Endothelial cell of umbilical vein (primary cell): ENCODE measurements at regions not wholly inside any gene's neighbourhood (a gene's known extent, or its start where the extent isn't known, plus 50 kb on each side); places are given as distances from the start of the nearest gene placed in this dataset.

ENCODE experiments used
- BruUV-seq: library from RNA; stranded (reverse); fragments of 400-500 nt; replicated peaks from 2 replicates; lab custom pipeline; 2021; lab: Mats Ljungman, UMichigan
- CTCF ChIA-PET: fragments of 300-600, 350-600 bp; sonication (Branson Sonifier 250); formaldehyde crosslinking; loops from one replicate; lab custom pipeline; 2021; ENCODE audit warnings: antibody characterized with exemption, inconsistent platforms; lab: Charles Lee
- POLR2A ChIA-PET: fragments of 300-600, 350-600 bp; sonication (Branson Sonifier 250); formaldehyde crosslinking; loops from one replicate; lab custom pipeline; 2021; ENCODE audit warnings: antibody characterized with exemption, inconsistent platforms; lab: Charles Lee
- DNase-seq: peaks from one replicate; pipeline ENCODE4 v3.0.0-alpha.2; 2011; ENCODE audit warnings: low read depth, low spot score
- FAIRE-seq: peaks from 2 replicates; lab custom pipeline; 2011; peaks lifted over from hg19 to GRCh38; lab: Jason Lieb, UNC
- H2AFZ ChIP-seq: 2 replicates; pipeline ENCODE4 v1.6.0; 2012; ENCODE audit warnings: low read depth, low read length, control low read depth, inconsistent platforms
- H3K27ac ChIP-seq: 2 replicates; pipeline ENCODE4 v1.5.1; 2011; ENCODE audit warnings: low read depth, mild to moderate bottlenecking, control low read depth, low read length, moderate library complexity; ENCODE audit not compliant: insufficient read depth
- H3K27me3 ChIP-seq, 2 experiments: 2 replicates each; pipeline versions ENCODE4 v1.6.0 to v1.6.1; 2011; ENCODE audit warnings: low read length in 2 of 2, mixed read lengths in 1 of 2; ENCODE audit not compliant: control insufficient read depth in 2 of 2, insufficient read depth in 2 of 2
- H3K36me3 ChIP-seq, 2 experiments: 2 replicates in 1 of 2; 3 replicates in 1 of 2; pipeline ENCODE4 v1.5.1; 2011; ENCODE audit warnings: low read length in 2 of 2, mild to moderate bottlenecking in 1 of 2, moderate library complexity in 1 of 2; ENCODE audit not compliant: control insufficient read depth in 2 of 2, insufficient read depth in 2 of 2; ENCODE audit errors: extremely low read depth in 1 of 2
- H3K4me1 ChIP-seq: 3 replicates; pipeline ENCODE4 v1.5.1; 2011; ENCODE audit warnings: mild to moderate bottlenecking, low read length; ENCODE audit not compliant: control insufficient read depth, insufficient read depth; ENCODE audit errors: extremely low read depth
- H3K4me2 ChIP-seq: 2 replicates; pipeline ENCODE4 v1.6.1; 2011; ENCODE audit warnings: low read length, control low read depth, mixed read lengths; ENCODE audit not compliant: insufficient read depth
- H3K4me3 ChIP-seq, 3 experiments: fragments of 200-600 bp in 1 of 3; sonication (generic), shearing (Covaris generic) in 1 of 3; replicated peaks in 1 of 3; 2 replicates each; pipeline ENCODE4 v1.5.1; 2011 to 2016; ENCODE audit warnings: control low read depth in 3 of 3, low read length in 3 of 3, mild to moderate bottlenecking in 2 of 3, inconsistent platforms in 1 of 3, low read depth in 1 of 3, moderate library complexity in 1 of 3; ENCODE audit not compliant: insufficient read depth in 1 of 3
- H3K79me2 ChIP-seq: 2 replicates; pipeline ENCODE4 v1.6.0; 2012; ENCODE audit warnings: low read length, inconsistent platforms; ENCODE audit not compliant: control insufficient read depth, insufficient read depth
- H3K9ac ChIP-seq: replicated peaks from 2 replicates; pipeline ENCODE3; 2011; ENCODE audit warnings: low read length, control low read depth; ENCODE audit not compliant: insufficient read depth; ENCODE audit errors: extremely low read depth
- H3K9me1 ChIP-seq: replicated peaks from 3 replicates; pipeline ENCODE4 v1.6.0; 2011; ENCODE audit warnings: mild to moderate bottlenecking, low read length; ENCODE audit not compliant: control insufficient read depth, insufficient read depth; ENCODE audit errors: extremely low read depth
- H3K9me3 ChIP-seq: replicated peaks from 2 replicates; pipeline ENCODE4 v1.5.1; 2012; ENCODE audit warnings: low read length, inconsistent platforms; ENCODE audit not compliant: control insufficient read depth, insufficient read depth
- H4K20me1 ChIP-seq: replicated peaks from 2 replicates; pipeline ENCODE3; 2011; ENCODE audit warnings: mild to moderate bottlenecking, low read length; ENCODE audit not compliant: control insufficient read depth, insufficient read depth; ENCODE audit errors: extremely low read depth
- EZH2 ChIP-seq: IDR thresholded peaks from 2 replicates; pipeline ENCODE4 v1.6.1; 2012; ENCODE audit warnings: borderline replicate concordance, low read depth, mild to moderate bottlenecking, moderate library complexity, low read length, inconsistent platforms; ENCODE audit not compliant: severe bottlenecking
- FOS ChIP-seq: IDR thresholded peaks from 2 replicates; pipeline ENCODE4 v1.6.1; 2011; ENCODE audit warnings: mild to moderate bottlenecking, low read length, moderate library complexity, borderline replicate concordance; ENCODE audit not compliant: insufficient read depth
- GATA2 ChIP-seq: IDR thresholded peaks from 2 replicates; pipeline ENCODE4 v1.7.0; 2011; ENCODE audit warnings: low read depth, mild to moderate bottlenecking, moderate library complexity, mixed read lengths, low read length; ENCODE audit not compliant: insufficient read length, insufficient read depth
- JUN ChIP-seq: IDR thresholded peaks from 2 replicates; pipeline ENCODE4 v1.6.1; 2011; ENCODE audit warnings: borderline replicate concordance, low read depth; ENCODE audit not compliant: insufficient read length, insufficient read depth
- MYC ChIP-seq: IDR thresholded peaks from one replicate; pipeline ENCODE4 v1.6.1; 2011; ENCODE audit warnings: mild to moderate bottlenecking, low read depth, low read length
- POLR2A ChIP-seq: IDR thresholded peaks from 2 replicates; pipeline ENCODE4 v1.6.1; 2012; ENCODE audit warnings: low read depth, mild to moderate bottlenecking, control low read depth, low read length
- POLR2AphosphoS5 ChIP-seq: IDR thresholded peaks from 2 replicates; pipeline ENCODE4 v1.6.1; 2012; ENCODE audit warnings: low read depth, mild to moderate bottlenecking, control low read depth, low read length, moderate library complexity; ENCODE audit not compliant: insufficient read depth
- dilution Hi-C: fragments of 300-500 bp; cut with MboI; formaldehyde crosslinking; loops from one replicate; pipeline ENCODE4 v1.15.0; 2019; ENCODE audit warnings: low sequenced_read_pairs; ENCODE audit not compliant: extremely low pct_ligation_motif_present
- intact Hi-C: fragments of 100-400 bp; cut with micrococcal nuclease; formaldehyde crosslinking; loops from one replicate; pipeline ENCODE4 v1.10.0; 2022
- TF ChIP-seq, protein P1 (sequence below), 2 donors: IDR thresholded peaks; 1 replicate in 1 of 2; 2 replicates in 1 of 2; pipeline ENCODE4 v1.5.1; 2011; ENCODE audit warnings: low read length in 2 of 2, mild to moderate bottlenecking in 2 of 2, moderate library complexity in 2 of 2, control low read depth in 1 of 2, inconsistent platforms in 1 of 2, low read depth in 1 of 2; ENCODE audit not compliant: insufficient read depth in 1 of 2; ENCODE audit errors: extremely low read depth in 1 of 2
- TF ChIP-seq, protein P2 (sequence below): IDR thresholded peaks from 2 replicates; pipeline ENCODE4 v1.6.1; 2011; ENCODE audit not compliant: insufficient read depth, insufficient read length

DNA sequence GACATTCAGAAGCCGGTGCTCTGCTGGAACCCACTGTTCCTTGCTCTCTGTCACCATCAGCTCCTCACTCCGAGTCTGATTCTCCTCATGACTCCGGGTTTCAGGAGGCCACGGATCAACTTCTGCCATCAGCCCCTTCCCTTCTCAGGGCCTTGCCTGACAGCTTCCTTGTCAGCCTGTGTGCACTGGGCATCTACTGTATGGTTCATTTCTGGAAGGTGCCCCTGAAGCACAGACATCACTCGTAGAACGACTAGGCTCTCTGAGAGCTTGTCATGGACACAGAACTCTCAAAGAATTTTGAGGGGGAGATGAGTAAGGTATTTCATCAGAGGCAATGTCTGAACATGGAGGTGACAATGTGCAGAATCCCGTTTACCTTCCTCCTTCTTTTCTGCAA is 396.1 kb downstream of the TNS3 start:
- DNase-seq (no peak), FAIRE-seq (no peak)
- Histone ChIP-seq H3K79me2 (no peaks in the 10 kb centered on the region), H3K4me2 (no peak overlapping the region), H3K9me3 (no peaks in the 10 kb centered on the region), H3K9me1 (no peaks in the 10 kb centered on the region), H3K36me3 (no peaks in the 10 kb centered on the region), H3K4me1 (no peaks in the 10 kb centered on the region), H3K4me3 (no peak overlapping the region), H4K20me1 (no peaks in the 10 kb centered on the region), H3K27ac (no peak overlapping the region), H2AFZ (no peak overlapping the region), H3K9ac (no peak overlapping the region), H3K27me3 (no peaks in the 10 kb centered on the region)
- no TSS peak for BruUV-seq
- ChIA-PET CTCF (interaction anchor here (0.9 to 10.5 kb wide), 2 partner anchors 9 to 1266 kb away, joined by 5 to 149 read pairs; partner anchors contain the start of gene IGFBP3), POLR2A (no interaction called here)
- no peak for TF ChIP-seq POLR2AphosphoS5
- no peak for TF ChIP-seq JUN
- no peak for TF ChIP-seq MYC
- no peak for TF ChIP-seq GATA2
- TF ChIP-seq EZH2: no peak
- no peak for TF ChIP-seq POLR2A
- TF ChIP-seq FOS: no peak
- TF ChIP-seq, protein P1, sequence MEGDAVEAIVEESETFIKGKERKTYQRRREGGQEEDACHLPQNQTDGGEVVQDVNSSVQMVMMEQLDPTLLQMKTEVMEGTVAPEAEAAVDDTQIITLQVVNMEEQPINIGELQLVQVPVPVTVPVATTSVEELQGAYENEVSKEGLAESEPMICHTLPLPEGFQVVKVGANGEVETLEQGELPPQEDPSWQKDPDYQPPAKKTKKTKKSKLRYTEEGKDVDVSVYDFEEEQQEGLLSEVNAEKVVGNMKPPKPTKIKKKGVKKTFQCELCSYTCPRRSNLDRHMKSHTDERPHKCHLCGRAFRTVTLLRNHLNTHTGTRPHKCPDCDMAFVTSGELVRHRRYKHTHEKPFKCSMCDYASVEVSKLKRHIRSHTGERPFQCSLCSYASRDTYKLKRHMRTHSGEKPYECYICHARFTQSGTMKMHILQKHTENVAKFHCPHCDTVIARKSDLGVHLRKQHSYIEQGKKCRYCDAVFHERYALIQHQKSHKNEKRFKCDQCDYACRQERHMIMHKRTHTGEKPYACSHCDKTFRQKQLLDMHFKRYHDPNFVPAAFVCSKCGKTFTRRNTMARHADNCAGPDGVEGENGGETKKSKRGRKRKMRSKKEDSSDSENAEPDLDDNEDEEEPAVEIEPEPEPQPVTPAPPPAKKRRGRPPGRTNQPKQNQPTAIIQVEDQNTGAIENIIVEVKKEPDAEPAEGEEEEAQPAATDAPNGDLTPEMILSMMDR (IDR thresholded peaks at IDR 0.05; ENCODE audit: extremely low read depth in 1 of 2, insufficient read depth in 1 of 2, low read depth in 1 of 2, low read length in 2 of 2): no peak
- TF ChIP-seq, protein P2, sequence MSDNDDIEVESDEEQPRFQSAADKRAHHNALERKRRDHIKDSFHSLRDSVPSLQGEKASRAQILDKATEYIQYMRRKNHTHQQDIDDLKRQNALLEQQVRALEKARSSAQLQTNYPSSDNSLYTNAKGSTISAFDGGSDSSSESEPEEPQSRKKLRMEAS: no peak
- dilution Hi-C loops (no loop called here), intact Hi-C loops (no loop called here)
